NOMO-1 (cell line): ENCODE measurements at regions not wholly inside any gene's neighbourhood (a gene's known extent, or its start where the extent isn't known, plus 50 kb on each side); places are given as distances from the start of the nearest gene placed in this dataset.

ENCODE experiments used
- DNase-seq, 2 experiments: peaks; one replicate each; lab custom pipeline; 2025; ENCODE audit not compliant: unreplicated experiment in 2 of 2; lab: John Stamatoyannopoulos, UW

DNA sequence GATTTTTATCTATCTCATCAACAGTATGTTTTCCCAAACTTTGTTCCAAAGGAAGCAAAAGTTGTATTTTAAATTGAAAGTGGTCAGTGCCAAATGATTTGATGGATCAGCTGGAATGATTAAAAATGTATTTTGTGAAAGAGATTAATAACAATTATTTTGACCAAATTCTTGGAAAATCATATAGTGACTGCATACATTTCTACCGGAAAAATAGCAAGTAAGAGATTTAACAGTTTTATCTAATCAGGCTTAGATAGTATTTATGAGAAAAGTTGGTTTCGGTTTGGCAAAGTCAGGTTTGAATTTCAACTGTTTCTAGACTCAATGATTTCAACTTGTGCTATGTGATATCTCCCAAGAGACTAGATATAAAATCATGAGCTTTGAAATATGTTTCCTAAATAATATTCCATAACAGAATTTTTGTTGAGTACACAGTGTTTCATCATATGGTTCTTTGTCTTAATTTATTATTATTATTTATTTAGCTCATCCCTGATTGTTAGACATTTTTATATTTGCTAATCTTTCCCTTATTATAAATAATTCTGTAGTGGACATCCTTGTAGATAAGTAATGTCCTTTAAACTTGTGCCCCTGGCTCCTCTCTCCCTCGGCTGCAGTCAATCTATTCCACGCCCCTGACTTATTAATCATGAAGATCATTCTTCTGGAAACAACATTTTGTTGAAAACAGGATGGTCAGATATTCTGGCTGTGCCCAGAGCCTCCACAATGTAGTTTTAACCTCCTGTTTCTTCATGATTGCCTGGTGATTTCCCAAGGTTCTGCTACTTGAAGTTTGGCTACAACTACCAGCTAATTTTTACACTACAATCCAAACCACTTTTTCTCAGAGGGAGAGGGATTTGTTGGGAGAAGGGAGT is 520.7 kb upstream of the TCF4 start:
- DNase-seq: no peak

DNA sequence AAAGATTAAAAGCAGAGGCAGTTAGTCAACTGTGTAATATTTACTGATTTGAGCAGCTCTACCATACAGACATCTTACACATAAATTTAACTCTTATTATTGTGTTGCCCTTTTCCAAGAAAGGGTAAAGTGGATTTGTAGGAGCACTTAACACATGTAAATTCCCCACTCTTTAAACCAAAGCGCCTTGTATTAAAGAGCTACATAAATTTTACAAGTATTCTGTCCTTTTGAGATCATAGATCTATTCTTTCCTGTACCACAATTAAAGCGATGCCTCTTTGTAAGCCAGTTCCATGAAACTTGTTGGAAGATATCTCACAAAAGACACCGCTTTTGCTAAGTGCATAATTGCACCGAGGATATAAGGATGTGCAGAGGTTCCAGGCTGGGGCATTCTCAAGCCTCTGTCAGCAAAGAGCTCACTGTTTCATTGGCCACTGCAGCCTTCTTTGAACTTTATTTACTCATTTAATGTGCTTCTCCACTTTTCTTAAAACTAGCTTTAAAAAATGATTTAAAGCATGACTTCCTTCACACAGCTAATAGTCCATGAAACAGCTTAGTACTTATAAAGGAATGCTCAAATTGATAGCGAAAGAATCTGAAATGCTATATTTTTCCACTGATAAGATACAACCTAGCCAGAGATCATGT is 520.0 kb upstream of the TCF4 start:
- DNase-seq: no peak

- no peak for DNase-seq
These were observed 512.2 kb upstream of the TCF4 start for GRCh38 chr18:56100090-56100722.

- no peak for DNase-seq
These were observed 509.6 kb upstream of the TCF4 start for GRCh38 chr18:56097621-56098020.

DNA sequence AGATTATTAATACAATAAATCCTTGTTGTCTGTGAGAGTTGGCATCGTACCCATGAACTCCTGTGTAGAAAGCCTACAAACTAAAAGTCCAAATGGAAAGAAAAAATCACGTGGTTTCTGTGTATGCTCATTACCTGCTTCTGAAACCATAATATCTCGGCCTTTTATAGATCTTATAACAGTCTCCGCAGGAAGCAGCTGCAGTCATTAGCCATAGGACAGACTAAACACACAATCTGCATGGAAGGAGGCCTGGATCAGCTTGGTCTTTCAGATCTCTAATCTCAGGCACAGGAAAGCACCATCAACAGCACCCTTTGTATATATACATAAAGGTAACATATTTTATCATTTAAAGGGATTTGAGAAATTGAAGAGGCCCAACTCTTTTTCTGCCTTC is 508.9 kb upstream of the TCF4 start:
- DNase-seq: no peak

- peak; percentile 62 to 93 for DNase-seq
These were observed 501.7 kb upstream of the TCF4 start for GRCh38 chr18:56089612-56090258.

- no peak for DNase-seq
These were observed 498.8 kb upstream of the TCF4 start for GRCh38 chr18:56086786-56087185.

DNA sequence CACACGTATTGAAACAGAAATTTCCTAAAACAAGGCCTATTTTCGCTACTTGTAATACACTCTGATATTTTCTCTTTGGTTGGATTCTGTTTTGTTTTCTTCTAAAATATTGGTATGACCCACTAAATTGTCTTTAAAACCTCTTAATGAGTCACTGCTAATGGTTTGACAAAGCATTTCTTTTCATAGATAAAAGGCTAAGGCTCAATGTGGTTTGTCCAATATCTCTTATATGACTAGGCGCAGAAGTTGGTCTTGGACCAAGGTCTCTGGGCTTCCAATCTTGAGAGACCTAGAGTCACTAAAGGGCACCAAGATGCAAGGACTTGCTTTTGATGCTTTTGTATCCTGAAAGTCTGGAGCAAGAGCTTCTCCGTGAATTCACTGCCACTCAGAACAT is 498.2 kb upstream of the TCF4 start:
- no peak for DNase-seq

DNA sequence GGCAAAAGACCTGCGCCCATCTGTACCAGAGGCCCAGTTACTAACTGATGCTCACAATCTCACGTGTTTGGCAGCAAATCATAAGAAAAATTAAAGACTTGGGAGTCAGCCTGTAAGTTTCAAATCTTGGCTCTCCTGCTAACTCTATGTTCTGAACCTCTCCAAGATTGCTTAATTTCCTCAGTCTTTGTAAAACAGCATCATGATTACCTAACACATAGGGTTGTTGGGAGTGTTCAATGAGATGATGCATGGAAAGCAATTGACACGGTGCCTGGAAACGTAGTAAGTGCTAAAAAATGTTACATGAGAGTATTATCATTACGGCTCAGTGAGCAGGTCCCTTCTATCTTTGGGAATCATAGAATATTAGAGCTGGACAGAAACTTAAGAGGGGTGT is 497.6 kb upstream of the TCF4 start:
- peak; percentile 30 to 59 for DNase-seq

DNA sequence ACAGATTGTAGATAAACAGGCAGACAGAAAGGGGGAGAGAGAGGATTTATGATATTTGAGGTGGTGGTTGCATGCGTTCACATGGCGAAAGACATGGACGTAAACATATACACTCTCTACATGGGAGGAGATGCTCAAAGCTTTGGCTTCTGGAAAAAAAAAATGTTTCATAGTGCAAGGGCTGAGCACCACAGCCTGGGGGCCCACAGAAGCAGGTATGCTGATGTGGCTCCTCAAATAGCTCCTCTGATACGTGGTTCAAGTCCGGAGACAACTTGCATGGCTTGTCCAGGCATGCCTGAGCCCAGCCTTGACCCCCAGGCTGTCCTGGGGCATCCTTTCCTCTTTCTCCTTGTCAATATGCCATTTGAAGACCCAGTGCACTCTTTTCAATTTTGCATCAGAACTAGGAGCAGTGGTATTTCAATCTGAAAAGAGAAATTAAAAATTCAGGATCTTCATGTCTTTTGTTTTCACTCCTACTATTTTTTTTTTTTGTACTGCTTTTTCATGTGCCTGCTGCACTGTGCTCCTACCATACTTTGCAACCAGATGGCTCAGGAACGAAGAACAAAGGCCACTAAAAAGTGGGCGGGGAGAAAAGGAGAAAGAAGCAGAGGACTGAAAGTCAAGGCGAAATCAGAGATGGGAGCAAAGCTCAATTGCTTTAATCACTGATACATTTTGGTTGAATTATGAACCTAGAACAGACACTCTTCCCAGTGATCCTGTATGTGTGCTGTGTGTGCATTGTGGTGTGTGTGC is 495.7 kb upstream of the TCF4 start:
- no peak for DNase-seq

DNA sequence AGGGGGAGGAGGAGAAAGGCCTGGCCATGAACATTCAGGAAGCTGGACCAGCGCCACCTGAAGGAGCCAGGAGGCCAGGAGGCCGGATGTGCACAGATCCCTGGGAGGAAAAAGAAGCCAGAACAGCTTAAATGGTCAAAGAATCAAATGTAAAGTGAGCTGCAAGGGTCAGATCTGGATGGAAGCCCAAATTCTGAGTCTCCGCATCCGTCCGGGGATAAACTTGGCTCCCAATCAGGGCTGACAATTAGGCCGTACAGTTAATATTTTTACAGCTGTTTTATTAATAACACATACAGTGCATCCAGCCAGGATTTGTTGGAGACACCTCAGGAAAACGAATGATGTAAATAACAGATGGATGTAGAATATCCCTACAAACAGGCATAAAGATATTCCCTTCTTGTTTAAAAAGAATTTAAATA is 495.1 kb upstream of the TCF4 start:
- no peak for DNase-seq

GRCh38 chr18:56076723-56077122 is 488.7 kb upstream of the TCF4 start:
- DNase-seq: no peak

GRCh38 chr18:56068701-56069100 is 480.7 kb upstream of the TCF4 start:
- no peak for DNase-seq

GRCh38 chr18:56067969-56068671 is 480.1 kb upstream of the TCF4 start:
- DNase-seq: no peak

DNA sequence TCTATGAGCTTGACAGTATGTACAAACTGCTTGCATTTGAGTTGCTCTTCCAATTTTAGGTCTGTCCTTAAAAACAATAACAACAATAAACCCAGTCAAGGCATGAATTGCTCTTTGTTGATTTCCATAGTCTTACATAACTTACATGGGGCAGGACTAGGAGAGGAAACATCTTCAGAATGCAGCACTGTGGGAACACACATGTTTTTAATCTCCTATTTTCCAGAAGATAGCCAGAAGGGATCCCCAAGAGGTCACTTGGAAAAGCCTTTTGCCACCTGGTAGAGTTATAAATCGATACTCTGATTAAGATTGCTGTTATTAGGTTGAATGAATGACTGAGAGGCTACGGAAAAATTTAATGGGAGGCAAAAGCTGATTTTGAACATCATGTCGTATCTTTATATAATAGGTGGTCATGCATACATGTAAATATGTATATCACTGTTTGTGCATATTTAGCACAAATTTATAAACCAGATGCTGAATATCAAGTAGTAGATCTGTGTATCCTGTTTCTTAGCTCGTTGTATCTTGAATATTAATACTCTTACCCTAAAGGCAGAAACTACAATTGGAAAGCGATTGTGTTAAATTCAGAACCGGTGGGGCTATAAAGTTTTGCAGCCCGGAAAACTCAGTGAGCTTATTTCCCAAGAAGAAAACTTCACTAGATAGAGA is 479.4 kb upstream of the TCF4 start:
- no peak for DNase-seq

DNA sequence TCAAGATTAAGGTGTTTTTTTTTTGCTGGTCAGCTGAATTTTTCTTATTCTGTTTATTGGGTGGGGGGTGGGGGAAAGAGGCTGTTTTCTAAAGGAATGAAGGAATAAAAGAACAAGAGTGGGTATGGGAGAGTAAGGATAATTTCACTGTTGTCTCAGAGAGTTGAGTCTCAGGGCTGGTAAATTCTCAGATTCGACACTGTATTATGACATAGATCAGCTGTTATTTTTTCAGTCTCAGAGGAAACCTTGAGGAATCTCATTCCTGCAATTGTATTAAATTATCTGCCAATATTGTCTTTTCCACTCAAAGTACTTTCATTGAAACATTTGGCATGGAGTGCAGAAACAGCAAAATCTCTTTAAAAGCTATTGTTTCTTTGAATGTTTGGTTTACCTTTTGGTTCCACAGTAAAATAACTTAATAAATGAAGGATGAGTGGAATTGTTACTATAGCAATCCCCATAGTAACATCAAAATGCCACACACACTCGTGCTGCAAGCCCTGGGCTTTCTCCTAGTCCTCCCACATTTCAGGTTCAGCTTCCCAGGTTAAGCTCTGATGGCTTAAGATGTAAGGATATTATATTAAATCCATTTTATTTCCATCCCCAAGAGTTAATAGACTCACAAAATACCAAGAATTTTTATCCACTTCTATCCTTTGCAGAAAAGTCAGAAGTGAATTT is 478.7 kb upstream of the TCF4 start:
- DNase-seq: no peak

DNA sequence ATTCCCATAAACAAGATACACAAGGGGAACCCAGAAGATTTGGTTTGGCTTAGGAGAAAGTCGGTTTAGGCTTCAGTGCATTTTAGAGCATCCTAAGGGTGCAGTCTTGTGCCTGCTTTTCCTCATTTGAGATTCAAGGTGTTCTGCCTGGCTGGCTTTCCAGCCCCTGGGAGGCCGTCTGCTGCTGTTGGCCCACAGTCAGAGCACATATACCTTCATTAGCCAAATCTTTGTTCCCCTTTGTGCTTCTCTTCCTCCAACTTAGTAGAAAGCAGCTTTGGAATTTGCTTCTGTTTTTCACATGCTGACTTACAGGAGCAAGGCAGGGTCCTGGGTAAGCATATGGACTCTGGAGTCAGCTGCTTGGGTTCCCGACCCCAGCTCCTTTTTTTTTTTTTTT is 477.1 kb upstream of the TCF4 start:
- no peak for DNase-seq

DNA sequence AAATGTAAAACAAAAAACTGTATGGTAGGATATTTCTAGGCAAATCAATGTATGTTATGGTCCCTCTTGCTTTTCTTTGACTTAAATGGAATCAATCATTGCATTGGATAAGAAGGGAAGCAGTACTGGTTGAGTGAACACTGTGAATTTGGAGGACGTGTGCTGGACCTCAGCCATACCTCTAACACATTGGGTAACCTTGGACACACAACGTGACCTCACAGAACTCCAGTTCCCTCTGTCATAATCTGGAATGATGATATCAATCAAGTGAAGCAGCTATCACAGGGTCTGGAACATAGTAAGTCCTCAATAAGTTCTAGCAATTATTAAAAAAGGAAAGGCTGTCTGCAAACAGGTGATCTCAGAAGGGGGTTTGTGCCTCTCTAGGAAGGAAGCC is 474.9 kb upstream of the TCF4 start:
- no peak for DNase-seq
